Stimulated activated CD8-positive, alpha-beta memory T cell treated with anti-CD3 and anti-CD28 coated beads, Interleukin-4, amount 100 ng/mL, for 4 hours (primary cell): ENCODE measurements at regions not wholly inside any gene's neighbourhood (a gene's known extent, or its start where the extent isn't known, plus 50 kb on each side); places are given as distances from the start of the nearest gene placed in this dataset.

Experiments
- DNase-seq, 2 donors: peaks; one replicate each; pipeline ENCODE4 v3.0.0-alpha.2; 2020; ENCODE audit warnings: low read depth in 2 of 2, low spot score in 1 of 2

DNA sequence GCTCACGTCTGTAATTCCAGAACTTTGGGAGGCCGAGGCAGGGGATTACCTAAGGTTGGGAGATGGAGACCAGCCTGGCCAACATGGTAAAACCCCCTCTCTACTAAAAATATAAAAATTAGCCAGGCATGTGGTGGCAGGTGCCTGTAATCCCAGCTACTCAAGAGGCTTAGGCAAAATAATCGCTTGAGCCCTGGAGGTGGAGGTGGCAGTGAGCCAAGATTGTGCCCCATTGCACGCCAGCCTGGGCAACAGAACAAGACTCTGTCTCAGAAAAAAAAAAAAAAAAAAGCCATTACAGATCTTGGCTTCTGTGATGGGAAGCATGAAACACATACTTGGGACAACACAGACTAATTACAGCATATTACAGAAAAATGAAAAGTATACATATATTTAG lies 1404.5 kb upstream of the SPRY2 start:
- DNase-seq: no peak

DNA sequence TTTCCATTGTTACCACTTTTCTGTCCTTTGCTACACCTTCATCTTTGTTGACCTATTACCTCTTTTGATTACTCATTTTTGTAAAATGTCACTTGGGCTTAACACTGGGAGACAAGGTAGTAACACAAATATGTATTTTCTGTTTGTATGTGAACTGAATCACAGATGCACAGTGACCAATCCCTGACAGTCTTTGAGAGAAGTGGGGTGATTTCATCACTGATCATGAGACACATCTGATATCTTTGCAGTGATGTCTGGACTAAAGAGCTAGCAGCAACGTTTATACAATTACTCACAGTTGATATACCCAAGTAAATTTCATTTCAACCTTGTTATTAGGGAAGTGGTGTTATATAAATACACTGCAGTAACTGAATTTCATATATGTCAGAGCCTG lies 1397.4 kb upstream of the SPRY2 start:
- DNase-seq: no peak

DNA sequence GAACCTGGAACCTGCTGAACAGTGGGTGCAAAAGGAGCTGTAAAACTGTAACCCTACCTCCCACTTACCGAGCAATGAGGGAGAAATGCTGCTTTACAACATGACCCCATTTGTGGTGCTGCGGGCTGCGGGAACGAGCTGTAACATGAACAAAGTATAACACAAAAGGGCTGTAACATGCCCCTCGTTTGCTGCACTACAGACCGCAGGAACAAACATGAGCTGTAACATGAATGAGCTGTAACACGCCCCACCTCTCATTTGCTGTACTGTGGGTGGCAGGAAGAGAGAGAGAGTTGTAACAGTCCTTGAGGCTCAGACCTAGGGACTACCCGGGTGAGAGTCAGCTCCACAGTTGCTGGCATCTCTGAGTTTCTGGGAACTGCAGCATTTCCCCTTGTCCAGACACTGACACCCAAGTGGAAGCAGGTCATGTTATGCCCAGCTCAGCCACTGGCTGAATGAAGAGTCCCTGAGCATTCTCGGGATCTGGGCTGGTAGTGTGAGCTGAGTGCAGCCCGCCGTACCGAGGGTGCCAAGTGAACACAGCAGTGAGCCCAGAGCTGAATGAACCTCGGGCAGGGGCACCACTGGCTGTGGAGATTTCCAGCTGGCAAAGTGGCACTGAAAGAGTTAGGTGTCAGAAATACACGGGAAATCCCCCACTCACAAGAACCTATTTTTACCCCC lies 1385.3 kb upstream of the SPRY2 start:
- DNase-seq: no peak

DNA sequence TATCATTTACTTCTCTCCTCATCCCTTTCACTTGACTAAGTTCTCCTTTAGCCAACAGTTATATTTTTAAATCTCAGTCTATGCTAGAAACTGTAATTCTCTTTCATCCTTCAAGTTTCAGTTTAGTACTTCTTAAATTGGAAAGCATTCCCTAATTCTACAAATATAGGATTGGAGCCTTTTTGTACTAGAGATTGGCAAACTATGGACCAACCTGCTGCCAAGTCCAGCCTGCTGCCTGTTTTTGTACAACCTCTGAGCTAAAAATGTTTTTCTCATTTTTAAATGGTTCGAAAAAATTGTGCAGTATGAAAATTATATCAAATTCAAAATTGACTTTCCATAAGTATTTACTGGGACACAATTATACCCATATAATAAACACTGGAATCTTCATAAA lies 1381.5 kb upstream of the SPRY2 start:
- no peak for DNase-seq

DNA sequence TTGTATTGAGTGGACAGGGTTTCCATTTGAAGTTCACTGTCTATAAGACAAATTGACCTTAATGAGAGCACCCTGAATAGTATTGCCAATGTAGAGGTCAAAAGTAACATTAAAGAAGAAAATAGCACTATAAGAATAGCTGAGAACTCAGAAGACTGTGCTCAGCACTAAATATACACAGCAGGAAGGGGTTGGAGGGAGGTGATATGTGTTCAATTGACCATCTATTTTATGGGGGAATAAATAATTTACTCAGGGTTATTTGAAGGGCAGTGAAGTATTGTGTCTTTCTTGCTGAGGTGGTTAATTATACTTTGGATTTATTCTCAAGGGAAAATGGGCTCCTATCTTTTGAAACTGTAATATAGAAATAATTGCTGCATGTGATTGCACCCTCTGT lies 1380.5 kb upstream of the SPRY2 start:
- no peak for DNase-seq

DNA sequence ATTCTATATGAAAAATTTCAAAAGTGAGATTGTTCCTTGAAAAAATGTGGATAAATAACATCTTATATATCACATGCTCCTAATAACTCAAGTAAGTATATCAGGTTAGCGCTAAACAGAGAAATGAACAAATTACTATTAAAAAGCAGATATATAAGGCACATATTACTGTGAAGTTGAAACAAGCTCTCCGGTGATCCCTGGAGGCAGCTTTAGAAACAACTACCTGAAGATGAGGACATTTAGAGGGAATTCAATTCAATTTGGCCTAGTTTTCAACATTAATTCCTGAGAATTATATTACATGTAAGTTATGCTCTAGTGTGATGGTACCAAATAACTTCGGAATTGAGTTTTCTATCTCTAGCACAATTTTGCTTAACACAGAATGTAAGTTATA lies 1373.6 kb upstream of the SPRY2 start:
- DNase-seq: no peak

DNA sequence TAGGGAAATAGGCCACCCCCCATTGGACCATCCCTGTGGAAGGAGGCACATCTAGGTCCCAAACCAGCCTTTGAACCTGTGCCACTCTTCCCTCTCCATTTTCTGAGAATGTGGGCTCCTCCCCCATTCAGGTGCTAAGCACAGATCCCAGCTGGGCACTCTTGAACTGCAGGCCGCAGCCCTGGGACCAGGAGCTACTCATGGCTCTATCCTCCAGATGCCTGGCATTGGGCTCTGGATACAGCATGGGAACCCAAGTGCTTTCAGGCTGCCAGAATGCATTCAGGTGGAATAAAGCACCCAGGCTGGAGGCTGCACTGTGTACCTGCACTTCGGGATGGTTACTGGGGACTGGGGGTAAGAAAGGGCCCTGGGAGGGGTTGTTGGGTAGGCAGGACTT lies 1372.3 kb upstream of the SPRY2 start:
- DNase-seq: no peak

DNA sequence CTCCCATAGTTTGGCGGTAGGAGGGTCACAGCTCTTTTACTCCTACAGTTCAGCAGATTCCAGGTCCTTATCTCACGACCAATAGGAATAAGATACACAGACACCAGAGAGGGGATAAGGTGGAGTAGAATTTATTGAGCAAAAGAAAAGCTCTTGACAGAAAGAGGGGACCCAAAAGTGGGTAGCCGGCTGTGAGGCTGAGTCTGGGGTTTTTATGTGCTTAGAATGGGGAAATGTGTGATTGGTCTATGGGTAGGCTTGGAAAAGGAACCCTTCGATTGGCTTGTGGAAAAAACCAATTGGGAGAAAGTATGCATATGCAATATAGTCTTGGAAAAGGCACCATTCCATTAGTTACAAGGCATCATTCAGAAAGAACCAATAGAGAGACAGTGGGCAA lies 1356.9 kb upstream of the SPRY2 start:
- DNase-seq: no peak

DNA sequence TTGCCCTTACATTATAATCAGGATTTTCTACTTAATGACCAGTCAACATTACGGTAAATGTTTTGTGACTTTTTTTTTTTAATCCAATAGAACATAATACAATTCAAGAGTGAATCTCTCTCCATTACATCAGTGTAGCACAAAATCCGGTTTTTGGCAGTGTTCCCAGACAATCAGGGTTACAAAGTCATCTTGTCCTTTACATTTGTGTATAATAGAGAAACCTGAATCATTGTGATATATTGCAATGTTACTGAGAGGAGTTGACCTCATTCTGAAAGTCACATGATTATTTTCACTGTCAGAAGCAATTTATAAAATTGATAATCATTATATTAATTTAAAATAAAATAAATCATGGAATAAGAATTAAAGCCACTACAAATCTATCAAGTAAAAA lies 1346.0 kb upstream of the SPRY2 start:
- no peak for DNase-seq

DNA sequence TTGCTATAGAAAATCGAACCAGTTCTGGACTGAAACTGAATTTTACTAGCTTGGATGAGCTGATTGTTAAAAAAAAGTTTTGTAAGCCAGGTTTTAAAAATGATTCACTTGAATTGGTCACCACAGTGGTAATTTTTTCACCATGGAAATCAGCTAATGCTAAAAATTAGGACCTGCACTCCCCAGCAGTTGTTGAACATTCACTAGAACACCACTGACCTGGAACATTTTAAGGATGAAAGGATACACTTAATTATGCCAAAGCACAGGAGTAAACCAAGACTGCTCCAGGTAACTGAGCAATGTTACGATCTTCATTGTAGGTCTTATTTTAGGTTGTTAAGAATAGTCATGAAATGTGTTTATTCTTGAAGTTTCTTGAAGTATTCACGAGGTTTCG lies 1342.6 kb upstream of the SPRY2 start:
- DNase-seq: no peak

DNA sequence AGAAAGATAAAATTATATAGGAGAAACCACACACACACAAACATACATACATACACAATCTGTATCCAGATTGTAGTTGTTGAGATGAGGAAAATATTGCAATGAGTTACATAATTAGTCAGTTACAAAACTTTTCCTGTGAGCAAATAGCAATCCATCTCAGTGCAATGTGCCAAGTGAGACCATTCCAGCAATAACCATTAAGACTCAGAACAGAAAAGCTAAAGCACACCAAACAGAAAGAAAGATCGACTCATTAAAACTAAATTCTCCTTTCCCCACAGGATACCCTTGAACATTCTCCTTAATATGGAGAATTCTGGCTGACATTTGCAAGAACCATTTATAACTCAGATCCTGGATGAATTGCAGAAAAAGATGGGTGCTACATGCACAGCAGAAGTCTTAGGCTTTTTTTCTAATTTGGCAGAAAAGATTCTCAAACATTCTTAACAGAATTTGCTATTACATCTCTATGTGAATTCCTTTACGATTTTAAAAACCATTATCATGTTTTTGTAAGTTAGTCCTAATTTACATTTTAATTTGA lies 1341.2 kb upstream of the SPRY2 start:
- no peak for DNase-seq

DNA sequence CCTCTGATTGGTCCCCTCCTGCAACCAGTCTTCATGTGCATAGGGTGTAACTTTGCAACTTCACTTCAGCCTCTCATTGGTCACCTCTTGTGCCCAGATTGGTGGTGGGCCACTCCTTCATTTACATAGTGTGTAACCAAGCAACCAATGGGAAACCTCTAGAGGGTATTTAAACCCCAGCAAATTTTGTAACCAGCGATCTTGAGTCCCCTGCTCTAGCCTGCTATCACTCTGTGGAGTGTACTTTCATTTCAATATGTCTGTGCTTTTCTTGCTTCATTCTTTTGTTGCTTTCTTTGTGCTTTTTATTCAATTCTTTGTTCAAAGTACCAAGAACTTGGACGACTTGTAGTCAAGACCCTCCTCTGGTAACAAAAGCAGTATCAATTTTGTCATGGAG lies 1336.9 kb upstream of the SPRY2 start:
- DNase-seq: no peak

DNA sequence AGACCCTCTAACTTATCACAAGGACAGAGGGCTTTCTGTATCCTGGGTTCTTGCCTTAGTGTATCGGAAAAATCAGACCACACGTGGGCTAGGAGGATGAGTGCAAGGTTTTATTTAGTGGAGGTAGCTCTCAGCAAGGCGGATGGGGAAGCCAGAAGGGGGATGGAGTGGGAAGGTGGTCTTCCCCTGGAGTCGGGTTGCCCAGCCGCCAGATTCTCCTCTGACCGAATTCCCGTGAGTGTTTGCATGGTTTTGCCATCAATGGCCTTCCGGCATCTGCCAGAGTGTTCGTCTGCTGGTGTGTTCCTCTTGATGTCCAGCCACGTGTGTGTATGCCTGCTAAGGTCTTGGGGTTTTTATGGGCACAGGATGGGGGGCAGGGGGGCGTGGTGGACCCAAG lies 1335.1 kb upstream of the SPRY2 start:
- DNase-seq: no peak

DNA sequence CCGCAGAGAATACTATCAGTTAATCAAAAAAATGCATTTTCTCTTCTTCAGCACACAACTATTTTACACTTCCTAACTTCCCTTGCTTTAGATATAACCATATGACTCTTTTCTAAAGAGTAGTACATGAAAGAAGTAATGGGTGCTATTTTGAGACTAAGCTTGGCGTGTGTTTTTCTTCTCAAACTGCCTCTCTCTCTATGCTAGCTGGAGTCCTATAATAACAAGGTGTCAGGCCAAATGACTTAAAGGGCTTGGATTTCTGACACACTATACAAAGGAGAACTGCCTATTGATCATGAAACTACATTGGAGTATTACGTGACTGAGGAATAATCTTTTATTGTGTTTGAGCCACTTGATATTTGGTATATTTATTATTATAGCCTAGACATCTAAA lies 1330.1 kb upstream of the SPRY2 start:
- no peak for DNase-seq

DNA sequence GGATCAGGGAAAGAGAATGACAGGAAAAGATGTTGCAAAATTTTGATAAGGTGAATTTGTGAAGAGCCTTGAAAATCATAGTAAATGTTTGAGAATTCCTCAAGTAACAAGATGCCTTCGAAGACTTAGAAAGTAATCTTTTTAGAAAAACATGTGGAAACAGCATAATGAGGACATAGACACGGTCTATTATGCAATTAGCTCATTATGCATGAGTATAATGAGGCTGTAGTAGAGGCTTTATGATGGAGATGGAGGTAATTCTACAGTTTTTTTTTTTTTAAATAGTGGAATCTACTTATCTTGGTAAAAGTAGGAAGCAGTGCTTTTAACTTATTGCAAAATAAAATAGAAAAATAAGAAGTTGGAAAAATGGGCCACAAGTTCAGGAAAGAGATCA lies 1329.1 kb upstream of the SPRY2 start:
- no peak for DNase-seq

DNA sequence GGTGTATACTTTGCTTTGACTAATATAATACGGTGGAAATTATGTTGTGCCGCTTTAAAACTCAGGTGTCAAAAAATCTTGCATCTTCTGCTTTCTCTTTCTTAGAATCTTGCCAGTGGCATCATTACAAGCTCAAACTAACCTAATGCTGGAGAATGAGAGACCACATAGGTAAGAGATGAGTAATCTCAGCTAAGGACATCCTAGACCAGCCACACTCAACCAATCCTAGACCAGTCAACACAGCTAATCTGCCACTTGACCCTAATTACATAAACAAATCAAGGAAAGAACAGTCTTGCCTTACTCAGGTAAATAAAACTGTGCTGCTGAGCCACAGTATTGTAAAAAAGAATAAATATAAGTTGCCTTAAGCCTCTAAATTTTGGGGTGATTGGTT lies 1323.9 kb upstream of the SPRY2 start:
- no peak for DNase-seq

DNA sequence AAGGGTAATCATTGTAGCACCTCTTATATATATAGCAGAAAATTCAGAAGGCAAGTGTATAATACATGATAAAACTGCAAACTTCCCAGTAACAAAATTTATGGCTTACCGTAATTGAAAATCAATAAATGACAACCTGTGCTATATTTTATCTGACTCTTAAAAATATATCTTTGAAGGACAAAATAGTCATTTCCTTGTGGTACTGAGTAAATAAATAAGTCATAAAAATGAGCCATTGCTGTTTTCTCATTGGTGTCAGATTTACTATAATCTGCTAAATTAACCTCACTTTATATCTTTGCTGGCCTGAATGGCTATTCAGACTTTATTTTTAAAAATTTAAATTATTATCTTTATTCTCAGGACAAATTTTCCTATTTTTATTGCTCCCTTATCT lies 1319.1 kb upstream of the SPRY2 start:
- no peak for DNase-seq

DNA sequence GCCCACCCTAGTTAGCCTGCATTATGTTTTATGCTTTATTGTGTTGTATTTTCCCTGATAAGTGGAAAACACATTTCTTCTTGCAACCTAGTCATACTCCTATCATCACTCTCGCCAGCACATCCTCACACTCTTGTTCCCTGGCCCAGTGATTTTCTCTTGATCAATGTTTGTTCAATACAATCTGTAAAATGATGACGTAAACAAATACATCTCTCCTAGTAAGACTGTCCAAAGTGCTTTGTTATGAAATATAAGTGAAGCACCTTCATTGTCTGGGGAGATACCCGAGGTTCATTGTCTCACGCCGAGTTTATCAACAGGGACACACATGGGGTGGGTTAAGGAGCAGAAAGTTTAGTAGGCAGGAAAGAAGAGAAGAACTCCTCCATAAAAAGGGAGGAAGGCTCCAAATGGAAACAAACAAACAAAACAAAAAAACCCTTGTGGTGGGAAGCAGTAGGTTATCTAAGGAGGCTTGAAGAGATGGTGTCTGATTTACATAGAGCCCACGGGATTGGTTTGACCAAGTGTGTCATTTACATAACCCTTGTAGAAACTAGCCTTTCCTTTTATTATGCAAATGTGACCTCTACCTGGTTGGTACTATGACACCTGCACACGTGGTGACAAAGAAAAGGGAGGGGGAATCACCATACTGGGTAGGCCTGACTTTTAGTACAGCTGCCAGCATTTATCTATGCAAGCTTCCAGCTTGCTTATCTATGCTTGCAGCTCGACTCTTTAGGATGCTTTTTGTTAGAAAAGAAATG lies 1317.9 kb upstream of the SPRY2 start:
- DNase-seq: no peak

DNA sequence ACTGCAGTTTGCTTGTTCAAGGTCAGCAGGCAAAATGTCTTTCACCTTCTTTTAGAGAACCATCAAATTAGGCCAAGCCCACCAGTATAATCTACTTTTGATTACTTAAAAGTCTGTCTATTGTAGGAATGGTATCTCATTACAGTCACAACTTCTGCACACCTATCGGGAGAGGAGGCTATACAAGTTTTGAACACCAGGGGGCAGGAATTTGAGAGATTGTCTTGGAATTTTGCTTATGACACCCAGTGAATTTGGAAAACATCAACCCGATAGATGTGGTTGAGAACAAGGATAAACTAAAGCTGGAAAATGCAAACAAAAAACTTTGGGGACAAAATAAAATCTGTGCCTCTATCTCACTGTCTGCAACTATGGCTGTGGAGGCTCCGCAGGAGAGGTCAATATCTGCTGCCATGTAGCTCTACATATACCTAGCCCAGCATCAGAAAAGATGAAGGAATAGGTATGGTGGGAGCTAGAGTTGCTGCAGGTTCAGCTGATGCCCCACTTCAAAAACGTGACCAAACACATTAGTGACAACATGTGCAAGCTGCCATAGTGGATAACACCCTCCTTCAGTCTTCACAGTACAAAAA lies 1299.2 kb upstream of the SPRY2 start:
- DNase-seq: no peak

DNA sequence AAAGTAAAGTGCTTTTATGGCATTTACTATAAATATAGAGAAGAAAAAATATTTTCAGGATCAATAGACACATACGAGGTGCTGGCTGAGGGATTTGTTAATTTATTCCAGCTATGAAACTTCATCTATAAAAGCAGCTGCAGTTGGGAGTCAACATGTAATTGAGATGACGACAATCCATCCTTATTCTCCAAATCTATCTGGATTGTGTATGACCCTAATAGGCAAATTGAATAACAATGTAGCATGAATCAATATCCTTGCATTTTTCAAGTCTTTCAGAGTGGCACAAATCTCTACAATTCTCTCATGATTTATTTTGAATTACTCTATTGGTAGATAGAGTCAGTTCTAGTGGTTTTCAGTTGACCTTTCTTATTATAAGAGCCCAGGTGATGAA lies 1296.5 kb upstream of the SPRY2 start:
- no peak for DNase-seq

DNA sequence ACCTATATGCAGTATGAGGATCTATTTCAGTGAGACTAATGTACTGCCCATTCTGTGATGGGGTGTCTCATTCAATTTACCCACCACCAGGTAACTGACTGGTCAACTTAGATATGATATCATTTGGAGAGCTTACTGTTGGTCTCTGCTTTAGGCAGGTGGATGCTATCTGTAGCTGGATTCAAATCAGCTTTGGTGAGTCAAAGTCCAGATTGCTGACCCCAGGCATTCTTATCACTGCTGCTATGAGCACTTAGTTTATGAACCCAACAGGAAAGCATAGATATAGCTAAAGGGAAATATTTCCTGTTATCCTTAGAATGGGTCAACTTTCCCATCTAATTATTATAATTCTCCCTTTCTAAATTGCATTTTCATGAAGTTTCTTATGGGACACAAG lies 1295.2 kb upstream of the SPRY2 start:
- DNase-seq: no peak

DNA sequence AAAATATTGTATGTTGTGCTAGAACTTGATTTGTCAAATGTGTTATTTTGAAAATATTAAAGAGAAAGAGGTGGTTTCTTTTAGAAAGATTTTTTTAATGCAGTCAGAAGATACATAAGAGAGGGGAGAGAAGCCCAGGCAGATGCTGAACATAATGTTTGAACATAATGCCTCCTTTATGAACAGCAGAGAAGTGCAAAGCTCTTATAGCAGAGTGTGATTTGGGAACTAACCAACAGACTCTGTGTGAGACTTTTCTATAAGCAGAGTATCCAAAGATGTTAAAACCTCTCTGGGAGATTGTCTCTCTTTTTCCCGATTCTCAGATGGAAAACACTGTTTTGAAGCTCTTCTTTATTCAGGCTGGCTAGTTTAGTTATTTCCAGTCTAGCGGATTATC lies 1274.1 kb upstream of the SPRY2 start:
- DNase-seq: no peak
